ENCODE measurements at regions not wholly inside any gene's neighbourhood (a gene's known extent, or its start where the extent isn't known, plus 50 kb on each side); places are given as distances from the start of the nearest gene placed in this dataset.

DNA sequence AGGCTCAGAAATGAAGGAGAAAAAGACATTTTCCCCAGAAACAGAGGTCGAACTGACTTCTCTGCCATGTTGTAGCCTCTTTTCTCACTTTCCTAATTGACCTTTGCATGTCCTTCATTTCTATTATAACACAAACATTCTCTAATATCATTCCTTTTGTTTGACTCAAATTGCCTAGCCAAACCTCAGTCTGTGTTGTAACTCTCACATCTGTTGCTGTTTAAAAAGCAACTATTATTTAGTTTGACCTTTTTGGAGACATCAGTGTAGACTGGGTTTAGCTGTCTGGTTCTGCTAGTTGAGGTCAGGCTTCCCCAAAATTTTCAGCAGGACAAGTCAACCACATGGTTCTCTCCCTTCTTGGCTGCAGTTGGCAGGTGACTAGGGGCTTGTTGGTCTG is 371.5 kb downstream of the NLGN4Y start:
- Histone ChIP-seq H4K20me1 (ENCODE audit: insufficient read depth, low read length) (no peaks in the 10 kb centered on the region), H3K4me3 (ENCODE audit: low read depth, low read length, poor library complexity, severe bottlenecking) (no peak overlapping the region), H3K4me2 (ENCODE audit: low read length) (no peak overlapping the region), H3K4me1 (ENCODE audit: insufficient read depth, low read length, poor library complexity, severe bottlenecking) (no peaks in the 10 kb centered on the region), H3K79me2 (ENCODE audit: insufficient read depth, low read depth, low read length) (no peaks in the 10 kb centered on the region), H3K9me2 (ENCODE audit: insufficient read depth, low read length) (no peaks in the 10 kb centered on the region), H3K27ac (ENCODE audit: low read depth, low read length, poor library complexity, severe bottlenecking) (no peak overlapping the region), H2AFZ (ENCODE audit: low read length) (no peak overlapping the region), H3K9me3 (ENCODE audit: low read length) (no peaks in the 10 kb centered on the region), H3K36me3 (ENCODE audit: insufficient read depth, low read length) (no peaks in the 10 kb centered on the region)
- no peak for DNase-seq (ENCODE audit: low spot score)
- intact Hi-C loops (cut with micrococcal nuclease; ENCODE audit: unreplicated experiment) = no loop called here
- POLR2A ChIA-PET = no interaction called here
- TF ChIP-seq, protein P1, sequence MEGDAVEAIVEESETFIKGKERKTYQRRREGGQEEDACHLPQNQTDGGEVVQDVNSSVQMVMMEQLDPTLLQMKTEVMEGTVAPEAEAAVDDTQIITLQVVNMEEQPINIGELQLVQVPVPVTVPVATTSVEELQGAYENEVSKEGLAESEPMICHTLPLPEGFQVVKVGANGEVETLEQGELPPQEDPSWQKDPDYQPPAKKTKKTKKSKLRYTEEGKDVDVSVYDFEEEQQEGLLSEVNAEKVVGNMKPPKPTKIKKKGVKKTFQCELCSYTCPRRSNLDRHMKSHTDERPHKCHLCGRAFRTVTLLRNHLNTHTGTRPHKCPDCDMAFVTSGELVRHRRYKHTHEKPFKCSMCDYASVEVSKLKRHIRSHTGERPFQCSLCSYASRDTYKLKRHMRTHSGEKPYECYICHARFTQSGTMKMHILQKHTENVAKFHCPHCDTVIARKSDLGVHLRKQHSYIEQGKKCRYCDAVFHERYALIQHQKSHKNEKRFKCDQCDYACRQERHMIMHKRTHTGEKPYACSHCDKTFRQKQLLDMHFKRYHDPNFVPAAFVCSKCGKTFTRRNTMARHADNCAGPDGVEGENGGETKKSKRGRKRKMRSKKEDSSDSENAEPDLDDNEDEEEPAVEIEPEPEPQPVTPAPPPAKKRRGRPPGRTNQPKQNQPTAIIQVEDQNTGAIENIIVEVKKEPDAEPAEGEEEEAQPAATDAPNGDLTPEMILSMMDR (conservative IDR thresholded peaks at IDR 0.05; ENCODE audit: low read length) = no peak
- no peak for TF ChIP-seq EZH2phosphoT487 (IDR thresholded peaks at IDR 0.05; ENCODE audit: borderline replicate concordance, low read depth, low read length)
- CTCF ChIA-PET (ENCODE audit: unreplicated experiment) = no interaction called here
- no TSS peak for BruUV-seq (replicated peaks)

DNA sequence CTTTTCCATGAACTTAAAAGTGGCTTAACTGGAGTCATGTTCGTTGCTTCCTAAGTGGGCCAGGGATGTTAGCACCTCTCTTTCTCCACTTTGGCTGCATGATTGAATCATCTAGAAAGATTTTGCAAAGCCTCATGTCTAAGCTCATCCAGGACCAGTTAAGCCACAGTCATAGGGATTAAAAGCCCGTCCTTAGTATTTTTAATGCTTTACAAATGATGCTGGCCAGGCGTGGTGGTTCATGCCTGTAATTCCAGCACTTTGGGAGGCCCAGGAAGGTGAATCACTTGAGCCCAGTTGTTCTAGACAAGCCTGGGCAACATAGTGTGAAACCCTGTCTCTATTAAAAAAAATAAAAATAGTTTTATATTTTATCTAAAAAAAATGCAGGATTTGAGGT is 381.6 kb downstream of the NLGN4Y start:
- no peaks in the 10 kb centered on the region for H3K9me3 ChIP-seq (ENCODE audit: low read length)
- ChIA-PET CTCF (ENCODE audit: unreplicated experiment) (no interaction called here), POLR2A (no interaction called here)
- H3K36me3 ChIP-seq (ENCODE audit: insufficient read depth, low read length) = no peaks in the 10 kb centered on the region
- H3K79me2 ChIP-seq (ENCODE audit: insufficient read depth, low read depth, low read length) = no peaks in the 10 kb centered on the region
- BruUV-seq (replicated peaks) = no TSS peak
- intact Hi-C loops (cut with micrococcal nuclease; ENCODE audit: unreplicated experiment) = loop anchor here (10.0 kb wide), 1 partner anchor 61 kb away; no protein-coding TSS in a partner anchor
- H4K20me1 ChIP-seq (ENCODE audit: insufficient read depth, low read length) = no peaks in the 10 kb centered on the region
- no peak overlapping the region for H2AFZ ChIP-seq (ENCODE audit: low read length)
- H3K4me2 ChIP-seq (ENCODE audit: low read length) = no peak overlapping the region
- H3K27ac ChIP-seq (ENCODE audit: low read depth, low read length, poor library complexity, severe bottlenecking) = no peak overlapping the region
- H3K9me2 ChIP-seq (ENCODE audit: insufficient read depth, low read length) = no peaks in the 10 kb centered on the region
- no peak for DNase-seq (ENCODE audit: low spot score)
- TF ChIP-seq EZH2phosphoT487 (IDR thresholded peaks at IDR 0.05; ENCODE audit: borderline replicate concordance, low read depth, low read length) = no peak
- TF ChIP-seq, protein P1 (conservative IDR thresholded peaks at IDR 0.05; ENCODE audit: low read length) = no peak
- no peak overlapping the region for H3K4me3 ChIP-seq (ENCODE audit: low read depth, low read length, poor library complexity, severe bottlenecking)
- H3K4me1 ChIP-seq (ENCODE audit: insufficient read depth, low read length, poor library complexity, severe bottlenecking) = no peaks in the 10 kb centered on the region

Data from OCI-LY7 (cell line).